ENCODE measurements at regions not wholly inside any gene's neighbourhood (a gene's known extent, or its start where the extent isn't known, plus 50 kb on each side); places are given as distances from the start of the nearest gene placed in this dataset.

GRCh38 chr13:47277774-47278173, 380.9 kb upstream of the HTR2A start:
- dilution Hi-C loops (cut with HindIII; ENCODE audit: low sequenced_read_pairs, unreplicated experiment), result no loop called here
- Histone ChIP-seq H2BK15ac (ENCODE audit: low read depth, low read length) (no peak overlapping the region), H4K91ac (ENCODE audit: insufficient read depth, low read depth, low read length) (no peak overlapping the region), H4K5ac (ENCODE audit: low read depth, low read length) (no peak overlapping the region), H3K27ac (ENCODE audit: insufficient read depth, low read length) (no peak overlapping the region), H4K20me1 (ENCODE audit: insufficient read depth, low read length) (no peaks in the 10 kb centered on the region), H2BK5ac (ENCODE audit: low read depth, low read length, poor library complexity, severe bottlenecking) (no peak overlapping the region), H3K4ac (ENCODE audit: low read depth, low read length) (no peak overlapping the region), H3K18ac (ENCODE audit: low read depth, low read length) (no peak overlapping the region), H3K9me3 (ENCODE audit: control insufficient read depth, insufficient read depth, low read length) (no peaks in the 10 kb centered on the region), H3K56ac (ENCODE audit: extremely low read depth, insufficient read depth, low read length) (no peak overlapping the region), H2AK9ac (replicated peaks; ENCODE audit: low read depth, low read length, poor library complexity) (no peak overlapping the region), H3K4me2 (ENCODE audit: low read depth, low read length) (no peak overlapping the region), H3K79me1 (ENCODE audit: low read depth in 1 of 2, low read length in 2 of 2) (no peaks in the 10 kb centered on the region), H4K8ac (ENCODE audit: low read depth in 2 of 2, low read length in 2 of 2) (no peak overlapping the region), H3K4me1 (ENCODE audit: control insufficient read depth, insufficient read depth, low read length) (no peaks in the 10 kb centered on the region), H3K4me3 (ENCODE audit: insufficient read depth, low read depth, low read length) (no peak overlapping the region), H2BK120ac (ENCODE audit: low read depth, low read length) (no peak overlapping the region), H3K23ac (ENCODE audit: low read depth, low read length) (no peak overlapping the region), H2AFZ (replicated peaks; ENCODE audit: low read length, poor library complexity) (no peak overlapping the region), H3K9ac (ENCODE audit: low read depth, low read length) (no peak overlapping the region), H3K9me1 (ENCODE audit: insufficient read depth, low read length) (no peaks in the 10 kb centered on the region; the same call in 1 of the 2 replicates), H2AK5ac (ENCODE audit: low read depth, low read length) (no peak overlapping the region), H3K36me3 (ENCODE audit: control insufficient read depth, insufficient read depth, low read length) (no peaks in the 10 kb centered on the region), H2BK20ac (ENCODE audit: low read depth, low read length) (no peak overlapping the region), H3K14ac (replicated peaks; ENCODE audit: low read depth, low read length) (no peak overlapping the region), H3K27me3 (ENCODE audit: control insufficient read depth, insufficient read depth, low read length) (no peaks in the 10 kb centered on the region)
- ChIA-PET CTCF (interaction anchor here (0.6 kb wide), 1 partner anchor 176 kb away, joined by 3 read pairs; no protein-coding TSS in a partner anchor), POLR2A (ENCODE audit: unreplicated experiment) (no interaction called here)
- ATAC-seq (ENCODE audit: low read depth) (no peak), DNase-seq (peak; percentile 44)
- no peak for TF ChIP-seq BHLHE40 (IDR thresholded peaks at IDR 0.05; ENCODE audit: low read depth, low read length)
- TF ChIP-seq RFX5 (IDR thresholded peaks at IDR 0.05; ENCODE audit: low read depth, low read length), result no peak
- TF ChIP-seq RCOR1 (IDR thresholded peaks at IDR 0.05; ENCODE audit: insufficient replicate concordance, low read length), result no peak
- TF ChIP-seq CEBPB (IDR thresholded peaks at IDR 0.05; ENCODE audit: low read depth, low read length), result peak; percentile 98
- TF ChIP-seq POLR2A (IDR thresholded peaks at IDR 0.05; ENCODE audit: low read depth, low read length), result no peak
- no CpG with 5 or more reads among the region's 1 CpG for WGBS, 2 experiments (ENCODE audit: extremely low coverage in 2 of 2, insufficient read length in 1 of 2)
- in situ Hi-C loops (cut with MboI; ENCODE audit: low sequenced_read_pairs), result no loop called here
- intact Hi-C loops (cut with micrococcal nuclease), result no loop called here
- no TSS peak for BruUV-seq (replicated peaks)
